ENCODE measurements at regions not wholly inside any gene's neighbourhood (a gene's known extent, or its start where the extent isn't known, plus 50 kb on each side); places are given as distances from the start of the nearest gene placed in this dataset.

- ATAC-seq, result no peak
Observed at GRCh38 chr9:107922260-107922659, 432.7 kb upstream of the KLF4 start.

DNA sequence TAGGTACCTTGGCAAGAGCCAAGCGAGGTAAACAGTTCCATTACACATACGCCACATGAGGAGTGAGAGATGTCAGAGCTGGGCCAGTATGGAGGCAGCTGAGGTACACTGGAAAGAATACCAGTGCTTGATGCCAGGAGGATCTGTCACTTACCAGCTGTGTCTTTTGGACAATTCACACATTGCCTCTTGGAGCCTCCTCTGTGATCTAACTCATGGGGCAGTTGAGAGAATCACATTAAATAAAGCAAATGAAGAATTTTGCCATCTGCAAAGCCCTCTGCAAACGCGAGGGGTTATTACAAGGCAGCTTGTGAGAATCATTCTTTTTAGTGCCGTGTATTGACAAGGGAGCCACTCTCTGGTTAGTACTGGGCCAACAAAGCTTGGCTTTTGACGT lies 429.7 kb upstream of the KLF4 start:
- ATAC-seq (no peak), DNase-seq (no peak)

More at GRCh38 chr9:107922260-107922659, 432.7 kb upstream of the KLF4 start:
- DNase-seq, result no peak

GRCh38 chr9:107918749-107919148 lies 429.2 kb upstream of the KLF4 start:
- ATAC-seq, result no peak
- no peak for DNase-seq

DNA sequence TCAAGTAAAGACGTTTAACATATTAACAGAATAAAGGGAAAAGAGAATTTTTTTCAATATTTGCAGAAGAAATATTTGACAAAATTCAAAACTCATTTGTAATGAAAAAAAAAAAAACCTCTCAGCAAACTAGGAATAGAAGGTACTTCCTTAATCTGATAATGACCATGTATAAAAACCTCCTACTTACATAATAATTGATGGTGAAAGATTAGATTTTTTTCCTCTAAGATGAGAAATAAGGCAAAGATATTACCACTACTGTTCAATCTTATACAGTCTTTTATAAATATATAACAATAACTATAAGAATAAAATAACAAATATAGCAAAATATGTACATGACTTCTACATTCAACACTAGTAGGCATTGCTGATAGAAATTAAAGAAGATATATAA lies 424.6 kb upstream of the KLF4 start:
- DNase-seq (no peak), ATAC-seq (no peak)

GRCh38 chr9:107907715-107908114 lies 418.1 kb upstream of the KLF4 start:
- ATAC-seq, result no peak

DNA sequence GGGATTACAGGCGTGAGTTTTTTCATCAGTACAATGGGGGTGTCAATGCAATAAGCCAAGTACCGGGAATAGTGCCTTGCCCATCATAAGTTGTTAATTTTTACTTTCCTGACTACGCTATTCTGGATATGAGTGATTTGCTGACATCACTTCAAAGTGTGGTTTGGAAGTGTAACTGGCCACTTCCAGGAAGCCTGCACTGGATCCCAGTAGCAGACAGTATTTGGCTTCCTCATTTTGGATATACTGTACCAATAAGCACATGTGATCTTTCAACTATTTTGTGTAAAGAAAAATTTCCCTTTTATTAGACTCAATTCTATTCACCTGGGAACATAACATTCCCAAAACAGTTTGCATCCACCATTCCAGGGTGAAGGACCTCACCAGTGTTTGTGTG lies 417.7 kb upstream of the KLF4 start:
- ATAC-seq (no peak), DNase-seq (no peak)

More at GRCh38 chr9:107907715-107908114, 418.1 kb upstream of the KLF4 start:
- DNase-seq, result no peak

DNA sequence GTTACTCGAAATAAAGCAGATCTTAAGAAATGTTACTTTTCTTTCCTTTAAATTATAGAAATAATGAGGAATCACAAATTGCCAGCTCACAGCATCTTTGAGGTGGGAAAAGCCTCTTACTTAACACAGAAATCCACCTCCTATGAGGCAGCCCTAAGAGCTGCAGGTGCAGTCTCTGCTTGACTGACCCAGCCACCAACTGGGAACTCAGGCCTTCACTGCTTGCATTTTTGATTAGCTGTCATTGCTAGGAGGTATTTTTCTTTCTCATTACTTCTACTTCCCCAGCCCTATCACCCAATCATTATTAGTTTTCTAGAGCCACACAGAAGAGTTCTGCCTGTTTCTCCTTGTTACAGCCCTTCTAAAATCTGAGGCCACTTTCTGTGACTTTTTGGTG lies 416.5 kb upstream of the KLF4 start:
- ATAC-seq (no peak), DNase-seq (no peak)

DNA sequence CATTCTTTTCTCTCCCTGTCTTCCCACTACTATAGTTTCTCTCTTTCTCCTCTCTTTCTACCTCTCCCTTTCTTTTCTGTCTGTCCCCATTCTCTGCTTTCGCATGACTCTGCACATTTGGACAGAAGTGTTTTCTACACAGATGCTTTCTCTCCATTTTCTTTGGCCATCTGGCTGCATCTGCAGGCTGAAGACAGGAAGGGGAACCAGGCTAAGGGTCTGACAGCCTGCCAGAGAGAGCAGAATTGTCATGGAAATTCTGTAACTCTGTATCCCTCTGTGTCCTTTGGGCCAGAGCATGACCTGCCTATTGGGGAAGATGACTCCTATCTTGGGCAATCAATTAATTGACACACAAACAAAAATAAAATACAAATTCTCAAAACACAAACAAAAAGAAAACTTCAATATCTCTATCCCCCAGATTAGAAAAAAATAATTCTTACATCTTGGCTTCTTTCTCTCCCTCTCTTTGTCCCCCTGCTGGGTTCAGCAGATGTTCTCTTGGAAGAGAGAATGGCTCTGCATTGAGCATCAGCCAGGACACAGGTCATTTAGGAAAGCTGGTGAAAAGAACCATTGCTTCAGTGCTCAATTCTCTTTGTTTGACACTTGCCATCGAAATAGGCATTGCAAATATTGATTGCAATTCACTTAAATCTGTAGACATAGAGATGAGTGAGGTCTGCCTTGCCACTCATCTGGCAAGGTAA lies 415.9 kb upstream of the KLF4 start:
- no peak for ATAC-seq
- DNase-seq, result no peak

DNA sequence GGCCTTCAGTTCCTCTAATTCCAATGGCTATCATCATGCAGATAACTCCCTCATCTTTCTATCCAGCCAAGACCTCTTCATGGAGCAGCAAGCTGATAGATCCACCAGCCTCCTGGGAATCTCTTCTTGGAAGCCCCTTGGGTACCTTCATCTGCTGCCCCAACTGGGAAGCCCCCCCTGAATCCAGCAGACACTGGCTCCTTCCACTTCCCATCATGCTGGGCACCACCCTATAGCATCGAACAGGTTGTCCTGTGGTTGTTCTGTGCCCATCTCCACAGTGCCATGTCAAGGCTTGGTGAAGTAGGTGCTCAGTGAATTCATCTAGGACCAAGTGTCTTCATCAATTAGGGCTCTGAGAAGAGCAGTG lies 410.4 kb upstream of the KLF4 start:
- ATAC-seq (no peak), DNase-seq (no peak)

- ATAC-seq (no peak), DNase-seq (no peak)
Observed at GRCh38 chr9:107898761-107899160, 409.2 kb upstream of the KLF4 start.

GRCh38 chr9:107896544-107896943 lies 407.0 kb upstream of the KLF4 start:
- no peak for DNase-seq
- no peak for ATAC-seq

DNA sequence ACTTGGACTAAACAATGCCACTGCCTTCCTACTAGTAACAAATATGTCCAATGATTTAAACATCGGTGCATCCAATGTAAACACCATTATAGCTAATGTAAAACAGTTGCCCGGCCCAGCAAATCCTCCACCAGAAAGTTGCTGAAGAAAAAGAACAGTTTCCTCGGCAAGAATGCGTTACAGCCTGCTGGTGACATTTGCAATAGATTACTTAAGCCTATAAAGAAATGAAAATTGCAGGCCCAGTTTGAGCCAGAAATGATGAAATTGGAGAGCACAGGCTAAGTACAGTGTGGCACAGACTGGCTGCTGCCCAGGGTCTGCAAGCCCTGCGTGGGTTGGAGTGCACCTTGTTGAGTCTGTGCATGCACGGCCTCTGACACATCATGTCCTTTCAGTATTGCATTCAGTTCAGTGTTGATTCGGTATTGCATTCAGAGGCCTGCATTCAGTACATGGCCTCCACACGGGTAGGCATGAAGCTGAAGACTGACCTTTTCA lies 406.0 kb upstream of the KLF4 start:
- DNase-seq (no peak), ATAC-seq (no peak)

GRCh38 chr9:107894572-107895261 lies 405.1 kb upstream of the KLF4 start:
- ATAC-seq (no peak), DNase-seq (no peak)

GRCh38 chr9:107890921-107891465 lies 401.4 kb upstream of the KLF4 start:
- ATAC-seq (no peak), DNase-seq (no peak)

GRCh38 chr9:107888773-107889227 lies 399.2 kb upstream of the KLF4 start:
- ATAC-seq (no peak), DNase-seq (no peak)

- DNase-seq (no peak), ATAC-seq (no peak)
Observed at GRCh38 chr9:107886826-107887225, 397.3 kb upstream of the KLF4 start.

DNA sequence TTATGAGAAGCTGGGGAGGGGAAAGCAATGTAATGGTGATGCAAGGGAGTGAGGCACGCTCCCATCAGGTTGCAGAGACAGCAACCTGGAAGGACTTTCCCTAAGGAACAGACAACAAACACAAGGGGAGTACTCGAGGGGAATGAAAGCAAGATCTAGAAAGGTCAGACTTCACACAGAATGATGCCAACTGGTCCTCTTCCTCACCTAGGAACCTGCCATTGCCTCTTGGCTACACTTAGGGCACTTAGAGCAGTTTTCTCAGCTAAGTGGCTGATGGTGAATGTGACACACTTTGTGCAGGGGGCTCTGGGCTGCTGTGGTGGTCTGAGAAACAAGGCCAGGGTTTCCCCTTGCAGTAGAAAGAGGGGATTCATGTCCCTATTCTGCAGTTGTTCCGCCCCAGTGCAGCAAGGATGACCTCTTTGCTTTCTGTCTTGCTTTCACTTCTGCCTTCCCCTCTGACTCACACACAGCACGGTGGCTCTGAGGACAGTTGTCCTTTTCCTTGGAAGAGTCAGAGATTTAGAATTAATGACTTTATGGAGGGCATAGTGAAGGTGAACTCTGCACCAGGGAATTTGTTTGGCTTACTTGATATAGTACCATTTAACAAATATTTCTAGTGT lies 394.0 kb upstream of the KLF4 start:
- DNase-seq, result no peak
- no peak for ATAC-seq

GRCh38 chr9:107881626-107882300 lies 392.2 kb upstream of the KLF4 start:
- no peak for DNase-seq
- no peak for ATAC-seq

DNA sequence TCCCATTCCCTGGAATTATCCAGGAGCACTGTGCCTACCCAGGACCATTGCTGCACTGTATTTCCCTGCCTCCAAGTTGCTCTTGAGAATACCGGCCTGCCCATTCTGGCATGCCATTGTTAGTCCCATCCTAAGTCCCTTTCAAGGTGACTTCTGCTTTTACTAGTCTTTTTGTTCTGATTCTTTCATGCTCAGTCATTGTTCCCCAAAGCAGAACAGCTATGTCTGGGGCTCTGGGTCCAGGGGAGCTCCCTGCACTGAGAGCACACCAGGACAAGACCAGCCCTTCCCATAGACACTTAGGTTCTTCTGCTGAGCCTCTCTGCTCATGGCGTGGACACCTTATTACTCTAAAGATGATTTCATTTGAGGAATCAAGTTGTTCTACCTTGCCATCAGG lies 388.9 kb upstream of the KLF4 start:
- DNase-seq (no peak), ATAC-seq (no peak)

DNA sequence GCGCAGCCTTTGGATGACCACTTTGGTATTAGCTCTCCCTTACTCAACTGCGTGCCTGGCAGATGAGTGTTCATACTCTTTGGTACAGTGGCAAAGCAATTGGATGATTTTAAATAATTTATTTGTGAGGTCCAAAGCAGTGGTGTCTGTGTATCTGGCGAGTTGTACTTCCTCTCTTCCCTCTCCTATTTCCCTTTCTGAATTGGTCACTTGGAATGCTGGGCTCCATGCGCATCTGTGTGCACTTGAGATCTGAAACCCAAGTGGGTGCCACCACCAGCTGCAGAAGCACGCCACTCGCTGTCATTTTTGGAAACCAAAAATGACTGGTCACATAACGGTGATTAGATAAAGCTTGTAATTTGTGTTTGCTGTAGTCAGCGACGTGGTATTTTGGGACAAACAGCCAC lies 386.0 kb upstream of the KLF4 start:
- DNase-seq (no peak), ATAC-seq (no peak)

- ATAC-seq, result no peak
- DNase-seq, result no peak
Observed at GRCh38 chr9:107874591-107875369, 385.2 kb upstream of the KLF4 start.

- no peak for ATAC-seq
- no peak for DNase-seq
Observed at GRCh38 chr9:107874137-107874536, 384.6 kb upstream of the KLF4 start.

Measured in stimulated activated naive CD8-positive, alpha-beta T cell treated with anti-CD3 and anti-CD28 coated beads, Interleukin-15, Interleukin-2, amounts not matched to agents 100 U/mL and 50 U/mL, for 24 hours (primary cell).